Kidney (tissue), 13 donors: ENCODE measurements at regions not wholly inside any gene's neighbourhood (a gene's known extent, or its start where the extent isn't known, plus 50 kb on each side); places are given as distances from the start of the nearest gene placed in this dataset.

ENCODE experiments used
- DNase-seq, 5 donors: peaks; one replicate each; pipeline ENCODE4 v3.0.0-alpha.2; 2013 to 2020
- FAIRE-seq: peaks from 2 replicates; lab custom pipeline; 2012; peaks lifted over from hg19 to GRCh38; lab: Jason Lieb, UNC
- H3K27ac ChIP-seq, 2 donors: one replicate each; pipeline ENCODE4 v1.7.0; 2013; ENCODE audit warnings: low read depth in 2 of 2, low read length in 2 of 2, inconsistent platforms in 1 of 2
- H3K27me3 ChIP-seq: one replicate; pipeline ENCODE4 v1.7.1; 2013; ENCODE audit warnings: low read length, inconsistent platforms; ENCODE audit not compliant: control insufficient read depth, insufficient read depth
- H3K36me3 ChIP-seq, 3 donors: one replicate each; pipeline versions ENCODE4 v1.7.0 to v1.7.1; 2013; ENCODE audit warnings: low read length in 3 of 3, control low read depth in 1 of 3, inconsistent platforms in 1 of 3; ENCODE audit not compliant: insufficient read depth in 3 of 3, control insufficient read depth in 2 of 3
- H3K4me1 ChIP-seq, 3 donors: one replicate each; pipeline versions ENCODE4 v1.7.0 to v1.7.1; 2013; ENCODE audit warnings: low read length in 3 of 3, inconsistent platforms in 1 of 3, low read depth in 1 of 3; ENCODE audit not compliant: control insufficient read depth in 2 of 3, insufficient read depth in 2 of 3
- H3K4me3 ChIP-seq, 3 donors: one replicate each; pipeline versions ENCODE4 v1.7.0 to v1.8.1; 2013; ENCODE audit warnings: low read length in 3 of 3, control low read depth in 1 of 3, inconsistent platforms in 1 of 3
- H3K9ac ChIP-seq, 3 donors: one replicate each; pipeline versions ENCODE4 v1.7.0 to v1.7.1; 2013; ENCODE audit warnings: low read length in 3 of 3, control low read depth in 1 of 3, inconsistent platforms in 1 of 3
- H3K9me3 ChIP-seq, 3 donors: one replicate each; pipeline versions ENCODE4 v1.7.0 to v1.7.1; 2013; ENCODE audit warnings: low read length in 3 of 3, control low read depth in 1 of 3, inconsistent platforms in 1 of 3; ENCODE audit not compliant: control insufficient read depth in 2 of 3, insufficient read depth in 1 of 3
- intact Hi-C: fragments of 100-400 bp; cut with DNase I; formaldehyde crosslinking; loops from one replicate; pipeline ENCODE4 v1.11.1; 2022
- TF ChIP-seq, protein P1 (sequence below): IDR thresholded peaks from 3 replicates; pipeline ENCODE4 v1.5.1; 2012; ENCODE audit warnings: mild to moderate bottlenecking, moderate library complexity, borderline replicate concordance; ENCODE audit not compliant: insufficient read depth; ENCODE audit errors: extremely low read depth
- donor health status: control.
- donor health status: control.
- donor health status: control.
- donor health status: control.
- donor health status: control.
- donor health status: DM: yes; HTN: yes; CAD: no.
- donor health status: Normal renal cell carcinoma (clear cell type).

DNA sequence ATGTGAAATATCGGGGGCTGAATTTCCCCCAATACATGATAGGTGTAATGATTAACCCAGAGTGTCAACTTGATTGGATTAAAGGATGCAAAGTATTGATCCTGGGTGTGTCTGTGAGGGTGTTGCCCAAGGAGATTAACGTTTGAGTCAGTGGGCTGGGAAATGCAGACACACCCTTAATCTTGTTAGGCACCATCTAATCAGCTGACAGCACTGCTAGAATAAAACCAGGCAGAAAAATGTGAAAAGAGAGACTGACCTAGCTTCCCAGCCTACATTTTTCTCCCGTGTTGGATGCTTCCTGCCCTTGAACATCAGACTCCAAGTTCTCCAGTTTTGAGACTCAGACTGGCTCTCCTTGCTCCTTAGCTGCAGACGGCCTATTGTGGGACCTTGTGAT lies 247.8 kb downstream of the OTOL1 start:
- no peaks in the 10 kb centered on the region for H3K9me3 ChIP-seq
- intact Hi-C loops, result no loop called here

DNA sequence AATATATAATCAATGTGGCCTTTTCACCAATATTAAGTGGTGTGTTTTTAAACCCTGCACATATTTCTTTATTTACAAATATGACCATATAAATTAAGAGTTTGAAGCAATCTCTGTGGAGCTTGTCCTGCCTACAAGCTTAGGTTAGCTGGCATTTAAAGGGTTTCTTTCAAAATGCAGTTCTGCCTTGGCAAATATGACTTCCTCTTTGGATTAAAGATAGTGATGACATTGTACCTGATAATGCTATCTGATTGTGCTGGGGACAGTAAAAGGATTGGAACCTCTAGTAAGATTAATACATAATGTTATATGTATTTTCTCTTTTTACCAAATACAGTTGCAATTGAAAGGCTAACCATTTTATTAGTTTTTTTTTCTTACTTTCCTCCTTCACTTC lies 249.1 kb downstream of the OTOL1 start:
- FAIRE-seq, result no peak
- no peaks in the 10 kb centered on the region for H3K27me3 ChIP-seq
- H3K27ac ChIP-seq, result no peak overlapping the region
- no peaks in the 10 kb centered on the region for H3K36me3 ChIP-seq
- intact Hi-C loops, result no loop called here
- TF ChIP-seq, protein P1, sequence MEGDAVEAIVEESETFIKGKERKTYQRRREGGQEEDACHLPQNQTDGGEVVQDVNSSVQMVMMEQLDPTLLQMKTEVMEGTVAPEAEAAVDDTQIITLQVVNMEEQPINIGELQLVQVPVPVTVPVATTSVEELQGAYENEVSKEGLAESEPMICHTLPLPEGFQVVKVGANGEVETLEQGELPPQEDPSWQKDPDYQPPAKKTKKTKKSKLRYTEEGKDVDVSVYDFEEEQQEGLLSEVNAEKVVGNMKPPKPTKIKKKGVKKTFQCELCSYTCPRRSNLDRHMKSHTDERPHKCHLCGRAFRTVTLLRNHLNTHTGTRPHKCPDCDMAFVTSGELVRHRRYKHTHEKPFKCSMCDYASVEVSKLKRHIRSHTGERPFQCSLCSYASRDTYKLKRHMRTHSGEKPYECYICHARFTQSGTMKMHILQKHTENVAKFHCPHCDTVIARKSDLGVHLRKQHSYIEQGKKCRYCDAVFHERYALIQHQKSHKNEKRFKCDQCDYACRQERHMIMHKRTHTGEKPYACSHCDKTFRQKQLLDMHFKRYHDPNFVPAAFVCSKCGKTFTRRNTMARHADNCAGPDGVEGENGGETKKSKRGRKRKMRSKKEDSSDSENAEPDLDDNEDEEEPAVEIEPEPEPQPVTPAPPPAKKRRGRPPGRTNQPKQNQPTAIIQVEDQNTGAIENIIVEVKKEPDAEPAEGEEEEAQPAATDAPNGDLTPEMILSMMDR, result no peak
- DNase-seq, result no peak
- no peak overlapping the region for H3K4me3 ChIP-seq
- no peak overlapping the region for H3K9ac ChIP-seq
- H3K9me3 ChIP-seq, result no peaks in the 10 kb centered on the region
- H3K4me1 ChIP-seq, result no peaks in the 10 kb centered on the region

More for the DNA sequence above, 247.8 kb downstream of the OTOL1 start:
- no peak for DNase-seq
- Histone ChIP-seq H3K4me1 (no peaks in the 10 kb centered on the region), H3K36me3 (no peaks in the 10 kb centered on the region), H3K9ac (no peak overlapping the region), H3K4me3 (no peak overlapping the region), H3K27me3 (no peaks in the 10 kb centered on the region), H3K27ac (no peak overlapping the region)
- FAIRE-seq, result no peak
- TF ChIP-seq, protein P1, result no peak

DNA sequence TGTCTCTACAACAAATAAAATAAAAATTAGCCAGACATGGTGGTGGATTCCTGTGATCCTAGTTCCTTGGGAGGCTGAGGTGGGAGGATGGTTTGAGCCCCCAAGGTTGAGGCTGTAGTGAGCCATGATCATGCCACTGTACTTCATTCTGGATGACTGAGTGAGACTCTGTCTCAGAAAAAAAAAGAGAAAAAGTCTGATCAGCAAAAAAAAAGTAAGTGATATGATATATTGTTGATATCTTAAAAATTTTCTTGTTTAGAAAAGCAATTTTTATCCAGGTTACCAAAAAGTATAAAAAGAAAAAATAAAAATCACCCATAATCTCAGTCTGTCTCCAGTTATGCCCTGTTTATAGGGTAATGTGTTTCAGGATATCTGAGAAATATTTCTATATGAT lies 251.4 kb downstream of the OTOL1 start:
- FAIRE-seq, result peak; percentile 25
- intact Hi-C loops, result no loop called here
- TF ChIP-seq, protein P1, result no peak

DNA sequence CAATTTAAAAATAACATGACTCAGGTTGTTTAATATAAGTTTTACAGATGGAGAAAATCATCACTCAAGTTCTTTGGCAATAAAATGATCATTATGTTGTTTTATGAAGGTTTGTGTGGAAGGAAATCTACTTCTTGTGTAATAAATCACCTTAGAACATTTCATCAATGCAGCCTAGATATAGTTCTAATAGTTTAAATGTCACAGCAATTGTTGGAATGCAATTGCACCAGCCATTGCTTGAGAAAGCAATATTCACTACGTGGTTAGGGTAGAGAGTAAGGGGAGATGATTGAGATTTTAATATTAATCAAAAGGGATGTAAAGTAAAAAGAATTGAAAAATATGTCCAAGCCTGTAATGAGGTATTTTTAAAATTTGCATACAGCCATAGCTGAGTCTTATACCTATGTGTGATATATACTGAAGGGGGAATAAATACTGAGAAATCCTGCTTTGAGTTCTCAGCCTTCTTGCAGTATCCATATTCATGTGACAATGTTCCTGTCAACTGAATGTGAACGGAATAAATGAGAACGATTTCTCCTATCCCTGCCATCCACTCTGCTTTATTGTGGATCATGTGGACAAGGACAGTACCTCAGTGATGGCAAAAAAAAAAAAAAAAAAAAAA lies 257.9 kb downstream of the OTOL1 start:
- FAIRE-seq (no peak), DNase-seq (no peak)
- intact Hi-C loops, result no loop called here
- H3K4me3 ChIP-seq, result no peak overlapping the region
- H3K36me3 ChIP-seq, result no peaks in the 10 kb centered on the region
- H3K4me1 ChIP-seq, result no peaks in the 10 kb centered on the region
- H3K27me3 ChIP-seq, result no peaks in the 10 kb centered on the region
- TF ChIP-seq, protein P1, result no peak
- H3K9ac ChIP-seq, result no peak overlapping the region
- H3K9me3 ChIP-seq, result no peaks in the 10 kb centered on the region
- no peak overlapping the region for H3K27ac ChIP-seq

More for the DNA sequence above, 251.4 kb downstream of the OTOL1 start:
- Histone ChIP-seq H3K36me3 (no peaks in the 10 kb centered on the region), H3K27me3 (no peaks in the 10 kb centered on the region), H3K4me3 (no peak overlapping the region), H3K9me3 (no peaks in the 10 kb centered on the region), H3K9ac (no peak overlapping the region), H3K4me1 (no peaks in the 10 kb centered on the region), H3K27ac (no peak overlapping the region)
- DNase-seq, result no peak
